ENCODE measurements at regions not wholly inside any gene's neighbourhood (a gene's known extent, or its start where the extent isn't known, plus 50 kb on each side); places are given as distances from the start of the nearest gene placed in this dataset.

GRCh38 chr1:245087723-245088122 lies 67.1 kb upstream of the KIF26B start:
- Histone ChIP-seq H3K4me1 (ENCODE audit: control insufficient read depth, insufficient read depth, low read length) (no peaks in the 10 kb centered on the region), H3K36me3 (ENCODE audit: control insufficient read depth, insufficient read depth, low read length) (no peaks in the 10 kb centered on the region), H3K9me3 (ENCODE audit: control insufficient read depth, insufficient read depth, low read length) (no peaks in the 10 kb centered on the region), H3K27me3 (ENCODE audit: control insufficient read depth, insufficient read depth, low read length) (no peaks in the 10 kb centered on the region), H3K4me3 (ENCODE audit: low read length) (no peak overlapping the region), H3K27ac (ENCODE audit: low read length) (no peak overlapping the region)
- ATAC-seq (no peak), DNase-seq (no peak)
- H3K27ac Mint-ChIP-seq, result no peak overlapping the region
- no peaks in the 10 kb centered on the region for H3K9me3 Mint-ChIP-seq
- no peak overlapping the region for H3K4me3 Mint-ChIP-seq
- no peaks in the 10 kb centered on the region for H3K27me3 Mint-ChIP-seq (ENCODE audit: low read depth in 2 of 2)
- WGBS (ENCODE audit: insufficient coverage), result 96% methylated on average over 4 of the region's 4 CpGs
- TF ChIP-seq CTCF (IDR thresholded peaks at IDR 0.05), result no peak
- no peaks in the 10 kb centered on the region for H3K36me3 Mint-ChIP-seq
- H3K4me1 Mint-ChIP-seq, result no peaks in the 10 kb centered on the region
- intact Hi-C loops (cut with micrococcal nuclease), result no loop called here

GRCh38 chr1:245086389-245086969 lies 68.3 kb upstream of the KIF26B start:
- no peak overlapping the region for H3K4me3 ChIP-seq (ENCODE audit: low read length)
- WGBS (ENCODE audit: insufficient coverage), result 80% methylated on average over 4 of the region's 4 CpGs
- ATAC-seq (no peak), DNase-seq (no peak)
- H3K36me3 ChIP-seq (ENCODE audit: control insufficient read depth, insufficient read depth, low read length), result no peaks in the 10 kb centered on the region
- no peaks in the 10 kb centered on the region for H3K4me1 ChIP-seq (ENCODE audit: control insufficient read depth, insufficient read depth, low read length)
- Mint-ChIP-seq H3K36me3 (no peaks in the 10 kb centered on the region), H3K27ac (no peak overlapping the region), H3K9me3 (no peaks in the 10 kb centered on the region), H3K27me3 (ENCODE audit: low read depth in 2 of 2) (no peaks in the 10 kb centered on the region), H3K4me1 (no peaks in the 10 kb centered on the region), H3K4me3 (no peak overlapping the region)
- H3K27me3 ChIP-seq (ENCODE audit: control insufficient read depth, insufficient read depth, low read length), result no peaks in the 10 kb centered on the region
- intact Hi-C loops (cut with micrococcal nuclease), result no loop called here
- TF ChIP-seq CTCF (IDR thresholded peaks at IDR 0.05), result no peak
- no peak overlapping the region for H3K27ac ChIP-seq (ENCODE audit: low read length)
- H3K9me3 ChIP-seq (ENCODE audit: control insufficient read depth, insufficient read depth, low read length), result no peaks in the 10 kb centered on the region

GRCh38 chr1:245085508-245086095 lies 69.2 kb upstream of the KIF26B start:
- no peak for DNase-seq
- no peak overlapping the region for H3K4me3 ChIP-seq (ENCODE audit: low read length)
- no peak overlapping the region for H3K27ac ChIP-seq (ENCODE audit: low read length)
- no peaks in the 10 kb centered on the region for H3K9me3 ChIP-seq (ENCODE audit: control insufficient read depth, insufficient read depth, low read length)
- H3K36me3 Mint-ChIP-seq, result no peaks in the 10 kb centered on the region
- no peaks in the 10 kb centered on the region for H3K27me3 ChIP-seq (ENCODE audit: control insufficient read depth, insufficient read depth, low read length)
- no peak overlapping the region for H3K27ac Mint-ChIP-seq
- no peak for ATAC-seq
- intact Hi-C loops (cut with micrococcal nuclease), result no loop called here
- peaks cover 0 to 3% of the 10 kb centered on the region in 2 donors for H3K27me3 Mint-ChIP-seq (ENCODE audit: low read depth in 2 of 2)
- no peaks in the 10 kb centered on the region for H3K36me3 ChIP-seq (ENCODE audit: control insufficient read depth, insufficient read depth, low read length)
- H3K9me3 Mint-ChIP-seq, result no peaks in the 10 kb centered on the region
- 70% methylated on average over 9 of the region's 9 CpGs for WGBS (ENCODE audit: insufficient coverage)
- no peaks in the 10 kb centered on the region for H3K4me1 ChIP-seq (ENCODE audit: control insufficient read depth, insufficient read depth, low read length)
- H3K4me1 Mint-ChIP-seq, result no peaks in the 10 kb centered on the region
- H3K4me3 Mint-ChIP-seq, result no peak overlapping the region
- no peak for TF ChIP-seq CTCF (IDR thresholded peaks at IDR 0.05)

- Histone ChIP-seq H3K27me3 (ENCODE audit: control insufficient read depth, insufficient read depth, low read length) (no peaks in the 10 kb centered on the region), H3K27ac (ENCODE audit: low read length) (no peak overlapping the region), H3K9me3 (ENCODE audit: control insufficient read depth, insufficient read depth, low read length) (no peaks in the 10 kb centered on the region), H3K36me3 (ENCODE audit: control insufficient read depth, insufficient read depth, low read length) (no peaks in the 10 kb centered on the region), H3K4me1 (ENCODE audit: control insufficient read depth, insufficient read depth, low read length) (no peaks in the 10 kb centered on the region), H3K4me3 (ENCODE audit: low read length) (no peak overlapping the region)
- ATAC-seq (no peak), DNase-seq (no peak)
- intact Hi-C loops (cut with micrococcal nuclease), result no loop called here
- H3K27ac Mint-ChIP-seq, result no peak overlapping the region
- peaks cover 2 to 5% of the 10 kb centered on the region in 2 donors for H3K27me3 Mint-ChIP-seq (ENCODE audit: low read depth in 2 of 2)
- no peaks in the 10 kb centered on the region for H3K36me3 Mint-ChIP-seq
- H3K4me3 Mint-ChIP-seq, result no peak overlapping the region
- 96% methylated on average over 7 of the region's 7 CpGs for WGBS (ENCODE audit: insufficient coverage)
- no peaks in the 10 kb centered on the region for H3K4me1 Mint-ChIP-seq
- TF ChIP-seq CTCF (IDR thresholded peaks at IDR 0.05), result no peak
- no peaks in the 10 kb centered on the region for H3K9me3 Mint-ChIP-seq
Observed at GRCh38 chr1:245084551-245084950, 70.2 kb upstream of the KIF26B start.
